A549 (cell line): ENCODE measurements at regions not wholly inside any gene's neighbourhood (a gene's known extent, or its start where the extent isn't known, plus 50 kb on each side); places are given as distances from the start of the nearest gene placed in this dataset.

Experiments used
- ATAC-seq, 2 experiments: fragments of 200-7000 bp in 1 of 2; fragments of >200 bp in 1 of 2; cut with Nextera tagmentation in 1 of 2; cut with Tn5 transposase in 1 of 2; 3 replicates each; pipeline versions ENCODE4 v1.8.0 to v1.9.1; 2018 to 2020; ENCODE audit warnings: mild to moderate bottlenecking in 1 of 2, moderate library complexity in 1 of 2
- CTCF ChIA-PET: fragments of 300-600 bp; sonication (Branson Sonifier 250); formaldehyde crosslinking; extraction: SDS; loops from one replicate; lab custom pipeline; 2021; ENCODE audit warnings: antibody characterized with exemption, inconsistent platforms; lab: Yijun Ruan, JAX
- POLR2A ChIA-PET: fragments of 350-600 bp; formaldehyde crosslinking; extraction: SDS; loops from one replicate; lab custom pipeline; 2021; ENCODE audit warnings: antibody characterized with exemption, inconsistent platforms; lab: Yijun Ruan, JAX
- DNase-seq, 2 experiments: peaks; one replicate each; pipeline versions ENCODE4 v3.0.0 to v3.0.0-alpha.2; 2011 to 2016; ENCODE audit warnings: low read depth in 1 of 2, low spot score in 1 of 2
- FAIRE-seq: peaks from 2 replicates; lab custom pipeline; 2011; peaks lifted over from hg19 to GRCh38; lab: Jason Lieb, UNC
- H3K27ac ChIP-seq, 2 experiments: fragments of >200 bp; sonication (Bioruptor Twin); formaldehyde crosslinking; 3 replicates each; pipeline ENCODE4 v1.5.1; 2016 to 2017
- H3K4me1 ChIP-seq: fragments of >200 bp; sonication (Bioruptor Twin); formaldehyde crosslinking; 3 replicates; pipeline ENCODE4 v1.6.1; 2016
- H3K4me2 ChIP-seq: fragments of >200 bp; sonication (Bioruptor Twin); formaldehyde crosslinking; 3 replicates; pipeline ENCODE4 v1.6.1; 2016
- H3K4me3 ChIP-seq: fragments of >200 bp; sonication (Bioruptor Twin); formaldehyde crosslinking; 3 replicates; pipeline ENCODE4 v1.5.1; 2016
- H3K9me3 ChIP-seq: fragments of >200 bp; sonication (Bioruptor Twin); formaldehyde crosslinking; 3 replicates; pipeline ENCODE4 v1.6.1; 2016
- CBX8 ChIP-seq: fragments of 200-600 bp; sonication (generic); IDR thresholded peaks from 2 replicates; pipeline ENCODE4 v1.6.1; 2016
- EHMT2 ChIP-seq: fragments of 200-600 bp; sonication (generic); IDR thresholded peaks from 2 replicates; pipeline ENCODE4 v1.6.1; 2016; ENCODE audit warnings: antibody characterized with exemption, low read depth, mild to moderate bottlenecking, moderate library complexity
- HES2 ChIP-seq: fragments of >200 bp; sonication (Bioruptor Twin); formaldehyde crosslinking; IDR thresholded peaks from 2 replicates; pipeline ENCODE4 v1.6.1; 2016
- HEYL ChIP-seq: fragments of 250-450 bp; sonication (Bioruptor Pico); IDR thresholded peaks from 2 replicates; pipeline ENCODE4 v1.8.0; 2021; ENCODE audit warnings: mild to moderate bottlenecking, moderate library complexity
- HOXB13 ChIP-seq: fragments of 250-450 bp; sonication (Bioruptor Pico); IDR thresholded peaks from 2 replicates; pipeline ENCODE4 v1.5.0; 2020; ENCODE audit warnings: low read depth, mild to moderate bottlenecking, moderate library complexity
- HOXB5 ChIP-seq: fragments of 250-450 bp; sonication (Bioruptor Pico); IDR thresholded peaks from 2 replicates; pipeline ENCODE4 v1.5.0; 2020; ENCODE audit warnings: mild to moderate bottlenecking, moderate library complexity
- KDM1A ChIP-seq: fragments of 200-600 bp; sonication (generic); IDR thresholded peaks from 2 replicates; pipeline ENCODE4 v1.6.1; 2016; ENCODE audit warnings: low read depth, mild to moderate bottlenecking
- MAX ChIP-seq: IDR thresholded peaks from 2 replicates; pipeline ENCODE4 v1.6.1; 2012
- MAZ ChIP-seq: fragments of 150-350 bp; IDR thresholded peaks from 2 replicates; pipeline ENCODE4 v1.6.1; 2014; ENCODE audit warnings: antibody characterized with exemption, low read depth, low read length, borderline replicate concordance
- NPAS2 ChIP-seq: fragments of 250-450 bp; sonication (Bioruptor Pico); IDR thresholded peaks from 2 replicates; pipeline ENCODE4 v1.8.0; 2022; ENCODE audit warnings: mild to moderate bottlenecking, moderate library complexity, borderline replicate concordance
- POLR2AphosphoS2 ChIP-seq: conservative IDR thresholded peaks from 2 replicates; pipeline ENCODE4 v1.6.1; 2012; ENCODE audit warnings: low read length, improper control_type of control experiment, inconsistent platforms
- RCOR1 ChIP-seq: fragments of 150-350 bp; IDR thresholded peaks from 2 replicates; pipeline ENCODE4 v1.6.1; 2014; ENCODE audit warnings: antibody characterized with exemption, low read length, low read depth
- RFX5 ChIP-seq: fragments of 450-650 bp; IDR thresholded peaks from 2 replicates; pipeline ENCODE4 v1.7.1; 2014; ENCODE audit warnings: antibody characterized with exemption, mild to moderate bottlenecking, moderate library complexity
- SMC3 ChIP-seq: fragments of >200 bp; sonication (Bioruptor Twin); formaldehyde crosslinking; IDR thresholded peaks from 3 replicates; pipeline ENCODE4 v1.6.1; 2018; ENCODE audit warnings: inconsistent platforms
- SREBF2 ChIP-seq: fragments of 450-650 bp; IDR thresholded peaks from 2 replicates; pipeline ENCODE4 v1.6.1; 2014; ENCODE audit warnings: mild to moderate bottlenecking, moderate library complexity
- WGBS: methylation state at CpG from one replicate; pipeline ENCODE4 v1.1.6; 2017; ENCODE audit errors: missing lambda C conversion rate; 5-methylcytosine and 5-hydroxymethylcytosine counted together
- TF ChIP-seq, protein P1 (sequence below): fragments of 450-650 bp; IDR thresholded peaks from 2 replicates; pipeline ENCODE4 v1.6.1; 2014; ENCODE audit warnings: antibody characterized with exemption
- TF ChIP-seq, protein P2 (sequence below): fragments of 250-450 bp; sonication (Bioruptor Pico); IDR thresholded peaks from 2 replicates; pipeline ENCODE4 v1.5.0; 2021; ENCODE audit warnings: mild to moderate bottlenecking, moderate library complexity, borderline replicate concordance
- TF ChIP-seq, protein P3 (sequence below): fragments of 250-450 bp; sonication (Bioruptor Pico); IDR thresholded peaks from 2 replicates; pipeline ENCODE4 v1.5.0; 2020; ENCODE audit warnings: low read depth, mild to moderate bottlenecking, moderate library complexity
- TF ChIP-seq, protein P4 (sequence below): fragments of 200-600 bp; sonication (generic); IDR thresholded peaks from 2 replicates; pipeline ENCODE4 v1.6.1; 2016; ENCODE audit warnings: antibody characterized with exemption, mild to moderate bottlenecking, moderate library complexity

DNA sequence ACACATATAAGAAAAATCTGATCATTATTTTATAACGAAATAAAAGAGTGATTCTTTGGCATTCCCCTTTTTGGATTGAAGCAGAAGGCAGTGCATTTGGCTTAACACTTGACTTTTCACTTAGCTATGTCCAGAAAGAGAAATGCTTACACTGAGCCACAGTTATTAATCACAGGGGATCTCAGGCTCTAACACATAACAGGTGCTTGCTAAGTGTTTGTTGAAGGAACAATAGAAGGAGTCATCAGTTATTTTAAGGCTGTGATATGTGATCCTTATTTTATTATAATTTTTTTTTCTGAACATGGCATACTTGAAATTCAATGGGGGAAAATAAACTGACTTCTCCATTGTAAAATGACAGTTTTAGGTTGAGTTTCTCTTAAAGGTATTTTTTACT lies 209.5 kb downstream of the UBE2E3 start:
- DNase-seq, result no peak
- no peak for FAIRE-seq
- no peak for TF ChIP-seq KDM1A
- no peak for TF ChIP-seq POLR2AphosphoS2
- TF ChIP-seq CBX8, result no peak
- TF ChIP-seq RCOR1, result no peak
- TF ChIP-seq, protein P1, sequence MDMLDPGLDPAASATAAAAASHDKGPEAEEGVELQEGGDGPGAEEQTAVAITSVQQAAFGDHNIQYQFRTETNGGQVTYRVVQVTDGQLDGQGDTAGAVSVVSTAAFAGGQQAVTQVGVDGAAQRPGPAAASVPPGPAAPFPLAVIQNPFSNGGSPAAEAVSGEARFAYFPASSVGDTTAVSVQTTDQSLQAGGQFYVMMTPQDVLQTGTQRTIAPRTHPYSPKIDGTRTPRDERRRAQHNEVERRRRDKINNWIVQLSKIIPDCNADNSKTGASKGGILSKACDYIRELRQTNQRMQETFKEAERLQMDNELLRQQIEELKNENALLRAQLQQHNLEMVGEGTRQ, result no peak
- TF ChIP-seq HEYL (CRISPR knock-in tag), result no peak
- TF ChIP-seq RFX5, result no peak
- TF ChIP-seq, protein P2, sequence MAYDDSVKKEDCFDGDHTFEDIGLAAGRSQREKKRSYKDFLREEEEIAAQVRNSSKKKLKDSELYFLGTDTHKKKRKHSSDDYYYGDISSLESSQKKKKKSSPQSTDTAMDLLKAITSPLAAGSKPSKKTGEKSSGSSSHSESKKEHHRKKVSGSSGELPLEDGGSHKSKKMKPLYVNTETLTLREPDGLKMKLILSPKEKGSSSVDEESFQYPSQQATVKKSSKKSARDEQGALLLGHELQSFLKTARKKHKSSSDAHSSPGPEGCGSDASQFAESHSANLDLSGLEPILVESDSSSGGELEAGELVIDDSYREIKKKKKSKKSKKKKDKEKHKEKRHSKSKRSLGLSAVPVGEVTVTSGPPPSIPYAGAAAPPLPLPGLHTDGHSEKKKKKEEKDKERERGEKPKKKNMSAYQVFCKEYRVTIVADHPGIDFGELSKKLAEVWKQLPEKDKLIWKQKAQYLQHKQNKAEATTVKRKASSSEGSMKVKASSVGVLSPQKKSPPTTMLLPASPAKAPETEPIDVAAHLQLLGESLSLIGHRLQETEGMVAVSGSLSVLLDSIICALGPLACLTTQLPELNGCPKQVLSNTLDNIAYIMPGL (CRISPR knock-in tag), result no peak
- Histone ChIP-seq H3K27ac (no peak overlapping the region), H3K4me2 (no peak overlapping the region), H3K9me3 (no peaks in the 10 kb centered on the region), H3K4me3 (no peak overlapping the region), H3K4me1 (no peaks in the 10 kb centered on the region)
- POLR2A ChIA-PET, result no interaction called here
- WGBS, result 3% methylated on average over 1 of the region's 1 CpG
- ATAC-seq, result no peak
- CTCF ChIA-PET, result no interaction called here

DNA sequence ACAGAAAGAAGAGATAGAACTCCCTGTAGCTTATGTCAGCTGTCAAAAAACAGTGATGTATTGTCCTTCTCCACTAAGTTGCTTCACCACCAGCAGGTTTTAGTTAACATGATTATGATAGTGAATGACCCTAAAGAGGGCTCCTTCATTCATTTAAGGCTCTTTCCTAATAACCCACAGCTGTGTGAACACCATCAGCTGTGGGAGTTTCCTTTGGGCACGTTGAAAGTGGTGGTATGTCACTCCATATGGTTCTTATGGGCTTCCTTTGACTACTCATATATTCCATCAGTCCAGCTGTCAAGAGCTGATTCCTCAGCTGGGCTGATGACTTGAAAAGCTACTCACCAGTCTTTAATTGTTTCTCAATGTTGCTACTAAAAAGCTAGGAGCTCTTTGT lies 210.3 kb downstream of the UBE2E3 start:
- POLR2A ChIA-PET, result no interaction called here

More for the DNA sequence above, 210.3 kb downstream of the UBE2E3 start:
- CTCF ChIA-PET, result no interaction called here
- H3K4me1 ChIP-seq, result no peaks in the 10 kb centered on the region
- FAIRE-seq (no peak), DNase-seq (no peak), ATAC-seq (no peak)
- no peak overlapping the region for H3K4me2 ChIP-seq
- no peak overlapping the region for H3K27ac ChIP-seq
- no peak overlapping the region for H3K4me3 ChIP-seq
- no peaks in the 10 kb centered on the region for H3K9me3 ChIP-seq
- TF ChIP-seq MAX (no peak), MAZ (no peak), HES2 (no peak), SREBF2 (no peak), SMC3 (no peak), HOXB13 (CRISPR knock-in tag) (no peak), RCOR1 (no peak), HOXB5 (CRISPR knock-in tag) (no peak), EHMT2 (no peak), NPAS2 (CRISPR knock-in tag) (no peak)
- TF ChIP-seq, protein P3, sequence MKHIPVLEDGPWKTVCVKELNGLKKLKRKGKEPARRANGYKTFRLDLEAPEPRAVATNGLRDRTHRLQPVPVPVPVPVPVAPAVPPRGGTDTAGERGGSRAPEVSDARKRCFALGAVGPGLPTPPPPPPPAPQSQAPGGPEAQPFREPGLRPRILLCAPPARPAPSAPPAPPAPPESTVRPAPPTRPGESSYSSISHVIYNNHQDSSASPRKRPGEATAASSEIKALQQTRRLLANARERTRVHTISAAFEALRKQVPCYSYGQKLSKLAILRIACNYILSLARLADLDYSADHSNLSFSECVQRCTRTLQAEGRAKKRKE, result no peak
- TF ChIP-seq, protein P4, sequence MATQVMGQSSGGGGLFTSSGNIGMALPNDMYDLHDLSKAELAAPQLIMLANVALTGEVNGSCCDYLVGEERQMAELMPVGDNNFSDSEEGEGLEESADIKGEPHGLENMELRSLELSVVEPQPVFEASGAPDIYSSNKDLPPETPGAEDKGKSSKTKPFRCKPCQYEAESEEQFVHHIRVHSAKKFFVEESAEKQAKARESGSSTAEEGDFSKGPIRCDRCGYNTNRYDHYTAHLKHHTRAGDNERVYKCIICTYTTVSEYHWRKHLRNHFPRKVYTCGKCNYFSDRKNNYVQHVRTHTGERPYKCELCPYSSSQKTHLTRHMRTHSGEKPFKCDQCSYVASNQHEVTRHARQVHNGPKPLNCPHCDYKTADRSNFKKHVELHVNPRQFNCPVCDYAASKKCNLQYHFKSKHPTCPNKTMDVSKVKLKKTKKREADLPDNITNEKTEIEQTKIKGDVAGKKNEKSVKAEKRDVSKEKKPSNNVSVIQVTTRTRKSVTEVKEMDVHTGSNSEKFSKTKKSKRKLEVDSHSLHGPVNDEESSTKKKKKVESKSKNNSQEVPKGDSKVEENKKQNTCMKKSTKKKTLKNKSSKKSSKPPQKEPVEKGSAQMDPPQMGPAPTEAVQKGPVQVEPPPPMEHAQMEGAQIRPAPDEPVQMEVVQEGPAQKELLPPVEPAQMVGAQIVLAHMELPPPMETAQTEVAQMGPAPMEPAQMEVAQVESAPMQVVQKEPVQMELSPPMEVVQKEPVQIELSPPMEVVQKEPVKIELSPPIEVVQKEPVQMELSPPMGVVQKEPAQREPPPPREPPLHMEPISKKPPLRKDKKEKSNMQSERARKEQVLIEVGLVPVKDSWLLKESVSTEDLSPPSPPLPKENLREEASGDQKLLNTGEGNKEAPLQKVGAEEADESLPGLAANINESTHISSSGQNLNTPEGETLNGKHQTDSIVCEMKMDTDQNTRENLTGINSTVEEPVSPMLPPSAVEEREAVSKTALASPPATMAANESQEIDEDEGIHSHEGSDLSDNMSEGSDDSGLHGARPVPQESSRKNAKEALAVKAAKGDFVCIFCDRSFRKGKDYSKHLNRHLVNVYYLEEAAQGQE, result no peak
- WGBS, result 0% methylated on average over 1 of the region's 1 CpG
